ENCODE measurements at regions not wholly inside any gene's neighbourhood (a gene's known extent, or its start where the extent isn't known, plus 50 kb on each side); places are given as distances from the start of the nearest gene placed in this dataset.
"Not testable (repeated sequence)": the region's sequence is repeated elsewhere in the genome, so short reads cannot be mapped to it uniquely, and the experiment has no call there.

GRCh38 chr9:135189497-135189896, 102.0 kb downstream of the OLFM1 start:
- DNase-seq (ENCODE audit: low read depth): no peak
- in situ Hi-C loops (cut with HindIII; ENCODE audit: low pct_unique_long_range_greater_than_20kb, low sequenced_read_pairs): no loop called here

DNA sequence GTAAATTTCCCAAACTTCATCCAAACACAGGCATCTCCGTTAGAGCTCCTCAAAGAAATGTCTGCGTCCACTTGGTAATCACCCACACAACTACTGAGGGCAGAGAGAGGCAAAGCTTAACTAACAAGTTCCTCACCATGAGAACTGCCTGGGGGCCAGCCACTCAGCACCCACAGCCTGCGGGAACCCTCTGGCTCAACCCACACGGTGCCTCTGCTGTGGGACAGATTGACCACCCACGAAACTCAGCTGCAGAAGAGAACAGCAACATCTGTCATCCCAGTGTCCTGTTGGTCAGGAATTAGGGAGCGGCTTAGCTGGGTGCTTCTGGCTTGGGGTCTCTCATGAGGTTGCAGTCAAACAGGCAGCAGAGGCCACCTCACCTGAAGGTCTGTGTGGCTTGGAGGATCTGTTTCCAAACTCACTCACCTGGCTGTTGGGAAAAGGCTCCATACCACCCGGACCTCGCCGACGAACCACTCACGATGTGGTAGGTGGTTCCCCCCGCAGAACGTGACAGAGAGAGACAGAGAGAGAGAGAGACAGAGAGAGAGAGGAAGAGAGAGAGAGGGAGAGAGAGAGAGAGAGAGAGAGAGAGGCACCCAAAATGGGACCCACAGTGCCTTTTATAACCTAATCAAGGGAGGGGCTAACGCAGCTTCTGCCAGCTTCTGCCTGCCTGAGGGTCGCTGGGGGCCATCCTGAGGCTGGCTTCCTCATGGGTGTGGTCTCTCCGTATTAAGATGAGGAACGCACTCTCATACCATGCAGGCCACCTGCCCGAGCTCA, 103.5 kb downstream of the OLFM1 start:
- in situ Hi-C loops (cut with HindIII; ENCODE audit: low pct_unique_long_range_greater_than_20kb, low sequenced_read_pairs): no loop called here
- no peak for DNase-seq (ENCODE audit: low read depth)

- in situ Hi-C loops (cut with HindIII; ENCODE audit: low pct_unique_long_range_greater_than_20kb, low sequenced_read_pairs): no loop called here
- DNase-seq (ENCODE audit: low read depth): no peak
Measured at GRCh38 chr9:135192686-135193085, 105.2 kb downstream of the OLFM1 start.

- DNase-seq (ENCODE audit: low read depth); in situ Hi-C loops (cut with HindIII; ENCODE audit: low pct_unique_long_range_greater_than_20kb, low sequenced_read_pairs): not testable (repeated sequence)
Measured at GRCh38 chr9:135195975-135196374, 108.5 kb downstream of the OLFM1 start.

- DNase-seq (ENCODE audit: low read depth): no peak
- in situ Hi-C loops (cut with HindIII; ENCODE audit: low pct_unique_long_range_greater_than_20kb, low sequenced_read_pairs): no loop called here
Measured at GRCh38 chr9:135196474-135196873, 109.0 kb downstream of the OLFM1 start.

- in situ Hi-C loops (cut with HindIII; ENCODE audit: low pct_unique_long_range_greater_than_20kb, low sequenced_read_pairs): no loop called here
- DNase-seq (ENCODE audit: low read depth): no peak
Measured at GRCh38 chr9:135198144-135198543, 110.7 kb downstream of the OLFM1 start.

DNA sequence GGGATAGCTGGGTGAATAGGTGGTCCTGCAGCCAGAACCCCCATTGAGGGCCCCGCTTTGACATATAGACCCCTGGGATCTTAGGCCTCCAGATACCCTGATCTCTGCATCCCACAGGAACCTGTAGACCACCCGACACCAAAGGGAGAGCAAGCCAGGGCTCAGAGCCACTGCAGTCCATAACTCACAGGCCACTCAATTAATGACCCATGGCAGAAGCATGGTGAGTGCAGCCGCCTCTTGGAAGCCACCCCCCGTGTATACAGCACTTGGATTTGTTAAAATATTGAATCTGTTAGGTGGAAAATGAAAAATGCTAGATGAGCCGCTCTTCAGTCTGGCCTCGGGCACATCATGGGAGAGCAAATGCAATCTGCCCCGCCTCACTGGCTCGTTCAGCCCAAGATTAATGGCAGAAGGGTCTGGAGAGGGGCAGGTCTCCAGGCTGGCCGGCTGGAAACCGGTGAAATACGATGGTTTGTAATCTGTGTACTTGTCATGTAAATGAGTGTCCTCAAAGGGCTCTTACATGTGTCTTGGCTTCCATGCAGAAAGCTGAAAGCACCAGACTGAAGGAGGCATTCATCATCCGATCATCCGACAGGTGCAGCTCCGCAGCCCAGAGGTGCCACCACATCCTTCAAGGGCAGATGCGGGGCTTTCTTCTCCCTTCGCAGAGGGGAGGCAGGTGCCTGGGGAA, 111.3 kb downstream of the OLFM1 start:
- no peak for DNase-seq (ENCODE audit: low read depth)
- in situ Hi-C loops (cut with HindIII; ENCODE audit: low pct_unique_long_range_greater_than_20kb, low sequenced_read_pairs): no loop called here

- in situ Hi-C loops (cut with HindIII; ENCODE audit: low pct_unique_long_range_greater_than_20kb, low sequenced_read_pairs): no loop called here
- DNase-seq (ENCODE audit: low read depth): no peak
Measured at GRCh38 chr9:135199489-135199888, 112.0 kb downstream of the OLFM1 start.

GRCh38 chr9:135201711-135202110, 114.2 kb downstream of the OLFM1 start:
- DNase-seq (ENCODE audit: low read depth): no peak
- in situ Hi-C loops (cut with HindIII; ENCODE audit: low pct_unique_long_range_greater_than_20kb, low sequenced_read_pairs): no loop called here

- in situ Hi-C loops (cut with HindIII; ENCODE audit: low pct_unique_long_range_greater_than_20kb, low sequenced_read_pairs): no loop called here
- DNase-seq (ENCODE audit: low read depth): no peak
Measured at GRCh38 chr9:135204177-135204576, 116.7 kb downstream of the OLFM1 start.

DNA sequence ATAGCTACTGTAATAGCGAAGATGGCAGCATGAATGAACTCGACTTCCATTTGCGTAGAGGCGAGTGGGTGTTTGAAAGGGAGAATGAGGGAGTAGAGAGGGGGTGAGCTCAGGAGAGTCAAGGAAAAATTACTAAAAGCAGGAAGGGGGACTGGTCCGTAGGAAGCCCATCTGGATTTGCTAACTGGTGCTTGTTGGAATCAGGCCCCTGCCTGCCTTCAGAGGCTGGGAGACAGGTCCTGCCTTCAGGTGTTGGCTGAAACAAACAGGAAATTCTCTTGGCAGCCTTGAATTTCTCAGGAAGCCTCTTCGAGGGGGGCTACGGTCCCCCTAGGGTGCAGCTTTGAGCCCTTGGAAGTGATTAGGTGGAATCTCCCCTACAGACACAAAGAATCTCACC, 121.7 kb downstream of the OLFM1 start:
- in situ Hi-C loops (cut with HindIII; ENCODE audit: low pct_unique_long_range_greater_than_20kb, low sequenced_read_pairs): no loop called here
- DNase-seq (ENCODE audit: low read depth): no peak

- in situ Hi-C loops (cut with HindIII; ENCODE audit: low pct_unique_long_range_greater_than_20kb, low sequenced_read_pairs): no loop called here
- DNase-seq (ENCODE audit: low read depth): no peak
Measured at GRCh38 chr9:135209852-135210251, 122.4 kb downstream of the OLFM1 start.

- in situ Hi-C loops (cut with HindIII; ENCODE audit: low pct_unique_long_range_greater_than_20kb, low sequenced_read_pairs): no loop called here
- no peak for DNase-seq (ENCODE audit: low read depth)
Measured at GRCh38 chr9:135210676-135211523, 123.4 kb downstream of the OLFM1 start.

DNA sequence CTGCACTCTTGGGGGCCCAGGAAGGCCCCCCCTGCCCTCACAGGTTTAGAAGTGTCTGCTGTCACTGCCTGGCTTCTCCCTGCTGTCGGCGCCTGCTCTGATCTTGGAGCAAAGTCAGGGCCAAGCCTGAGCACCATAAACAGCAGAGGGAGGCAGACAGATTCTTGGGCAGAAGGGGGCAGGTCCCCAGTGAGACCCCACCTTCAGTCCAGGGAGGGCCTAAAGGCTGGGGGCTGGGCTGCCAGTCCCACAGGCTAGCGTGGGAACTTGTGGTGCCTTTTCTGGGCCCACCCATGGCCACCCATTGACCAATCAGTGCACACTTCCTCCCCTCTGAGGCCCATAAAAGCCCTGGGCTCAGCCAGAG, 124.0 kb downstream of the OLFM1 start:
- DNase-seq (ENCODE audit: low read depth): no peak
- in situ Hi-C loops (cut with HindIII; ENCODE audit: low pct_unique_long_range_greater_than_20kb, low sequenced_read_pairs): no loop called here

DNA sequence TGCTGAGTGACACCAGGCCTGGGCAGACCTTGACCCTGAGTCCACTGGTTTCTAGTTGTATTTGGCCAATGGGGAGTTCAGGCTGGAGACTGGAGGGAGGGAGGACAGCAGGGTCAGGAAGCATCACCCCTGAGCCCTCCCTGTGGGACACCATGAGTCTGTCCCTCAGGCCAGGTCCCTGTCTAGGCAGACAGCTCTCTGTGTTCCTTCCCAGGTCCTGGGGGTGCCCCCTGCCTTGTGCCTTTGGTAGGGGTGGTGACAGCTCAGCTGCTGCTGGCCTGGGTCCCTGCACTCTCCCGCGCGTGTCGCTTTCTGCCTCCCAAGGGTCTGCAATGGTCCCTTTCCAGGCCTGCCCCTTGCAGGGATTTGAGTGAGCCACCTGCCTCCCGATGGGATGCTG, 125.5 kb downstream of the OLFM1 start:
- in situ Hi-C loops (cut with HindIII; ENCODE audit: low pct_unique_long_range_greater_than_20kb, low sequenced_read_pairs): no loop called here
- no peak for DNase-seq (ENCODE audit: low read depth)

DNA sequence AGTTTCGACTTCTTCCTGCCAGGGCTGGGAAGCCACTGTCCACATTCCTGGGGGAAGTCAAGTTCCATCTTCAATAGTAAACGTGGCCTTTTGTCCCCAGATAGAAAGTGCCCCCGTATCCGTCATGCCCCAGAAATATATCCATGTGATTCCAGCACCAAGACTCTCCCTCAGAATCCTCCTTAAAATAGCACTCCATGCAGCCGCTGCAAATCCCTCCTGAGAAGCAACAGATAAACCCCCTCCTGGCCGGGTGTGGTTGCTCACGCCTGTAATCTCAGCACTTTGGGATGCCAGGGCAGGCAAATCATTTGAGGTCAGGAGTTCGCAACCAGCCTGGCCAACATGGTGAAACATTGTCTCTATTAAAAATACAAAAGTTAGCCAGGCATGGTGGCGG, 126.1 kb downstream of the OLFM1 start:
- in situ Hi-C loops (cut with HindIII; ENCODE audit: low pct_unique_long_range_greater_than_20kb, low sequenced_read_pairs): no loop called here
- no peak for DNase-seq (ENCODE audit: low read depth)

GRCh38 chr9:135214054-135214640, 126.7 kb downstream of the OLFM1 start:
- in situ Hi-C loops (cut with HindIII; ENCODE audit: low pct_unique_long_range_greater_than_20kb, low sequenced_read_pairs): no loop called here
- DNase-seq (ENCODE audit: low read depth): no peak

- in situ Hi-C loops (cut with HindIII; ENCODE audit: low pct_unique_long_range_greater_than_20kb, low sequenced_read_pairs): no loop called here
- no peak for DNase-seq (ENCODE audit: low read depth)
Measured at GRCh38 chr9:135214706-135215105, 127.2 kb downstream of the OLFM1 start.

Measured in Caki2 (cell line).